Mesendoderm (in vitro differentiated cells): ENCODE measurements at regions not wholly inside any gene's neighbourhood (a gene's known extent, or its start where the extent isn't known, plus 50 kb on each side); places are given as distances from the start of the nearest gene placed in this dataset.

Experiments used
- DNase-seq: peaks from one replicate; pipeline ENCODE4 v3.0.0; 2013
- H2AK5ac ChIP-seq: 2 replicates; pipeline ENCODE4 v1.6.1; 2013; ENCODE audit warnings: low read length, inconsistent platforms
- H2BK120ac ChIP-seq: 2 replicates; pipeline ENCODE4 v1.6.1; 2013; ENCODE audit warnings: low read depth, mild to moderate bottlenecking, low read length, moderate library complexity, mixed read lengths
- H2BK15ac ChIP-seq: replicated peaks from 2 replicates; pipeline ENCODE4 v1.6.1; 2013; ENCODE audit warnings: low read depth, mild to moderate bottlenecking, moderate library complexity
- H2BK5ac ChIP-seq: 2 replicates; pipeline ENCODE4 v1.6.1; 2013; ENCODE audit warnings: low read length, inconsistent platforms
- H3K18ac ChIP-seq: 2 replicates; pipeline ENCODE4 v1.6.1; 2013; ENCODE audit warnings: mild to moderate bottlenecking, low read length, mixed read lengths
- H3K23ac ChIP-seq: one replicate; pipeline ENCODE4 v1.6.1; 2013; ENCODE audit warnings: low read length
- H3K27ac ChIP-seq: 2 replicates; pipeline ENCODE4 v1.5.1; 2013; ENCODE audit warnings: low read depth, mild to moderate bottlenecking, inconsistent platforms, low read length, moderate library complexity
- H3K27me3 ChIP-seq: 2 replicates; pipeline ENCODE4 v1.6.1; 2013; ENCODE audit warnings: low read length, control low read depth, mild to moderate bottlenecking, inconsistent platforms; ENCODE audit not compliant: insufficient read depth, poor library complexity
- H3K36me3 ChIP-seq: 2 replicates; pipeline ENCODE4 v1.6.1; 2013; ENCODE audit warnings: low read length, inconsistent platforms; ENCODE audit not compliant: control insufficient read depth, insufficient read depth
- H3K4ac ChIP-seq: one replicate; pipeline ENCODE4 v1.6.1; 2013; ENCODE audit warnings: low read depth, mild to moderate bottlenecking, low read length, moderate library complexity
- H3K4me1 ChIP-seq: 2 replicates; pipeline ENCODE4 v1.6.1; 2013; ENCODE audit warnings: low read depth, low read length, inconsistent platforms; ENCODE audit not compliant: control insufficient read depth
- H3K4me2 ChIP-seq: 2 replicates; pipeline ENCODE4 v1.6.1; 2013; ENCODE audit warnings: low read length
- H3K4me3 ChIP-seq: 2 replicates; pipeline ENCODE4 v1.5.1; 2013; ENCODE audit warnings: mild to moderate bottlenecking, low read length
- H3K56ac ChIP-seq: one replicate; pipeline ENCODE4 v1.6.1; 2013; ENCODE audit warnings: low read length
- H3K79me1 ChIP-seq: 2 replicates; pipeline ENCODE4 v1.6.1; 2013; ENCODE audit warnings: low read length, inconsistent platforms
- H3K79me2 ChIP-seq: 2 replicates; pipeline ENCODE4 v1.6.1; 2013; ENCODE audit warnings: mild to moderate bottlenecking, low read length; ENCODE audit not compliant: control insufficient read depth, insufficient read depth
- H3K9ac ChIP-seq: 2 replicates; pipeline ENCODE4 v1.6.1; 2013; ENCODE audit warnings: low read length, inconsistent platforms
- H4K5ac ChIP-seq: one replicate; pipeline ENCODE4 v1.6.1; 2013; ENCODE audit warnings: low read length
- H4K8ac ChIP-seq: one replicate; pipeline ENCODE4 v1.6.1; 2013; ENCODE audit warnings: low read depth, mild to moderate bottlenecking, control low read depth, low read length, moderate library complexity
- WGBS: extraction: QIAGEN DNeasy Blood & Tissue Kit; methylation state at CpG from one replicate; pipeline ENCODE4 v1.1.7; 2013; ENCODE audit warnings: low lambda C conversion rate, missing lambda C conversion rate; ENCODE audit not compliant: insufficient coverage; ENCODE audit errors: extremely low coverage; 5-methylcytosine and 5-hydroxymethylcytosine counted together

- Histone ChIP-seq H3K79me2 (no peaks in the 10 kb centered on the region), H2AK5ac (no peak overlapping the region), H3K36me3 (no peaks in the 10 kb centered on the region), H3K9ac (no peak overlapping the region), H3K4ac (no peak overlapping the region), H3K23ac (no peak overlapping the region), H3K18ac (no peak overlapping the region), H3K27me3 (no peaks in the 10 kb centered on the region), H3K4me1 (no peaks in the 10 kb centered on the region), H4K8ac (no peak overlapping the region), H3K4me3 (no peak overlapping the region), H2BK120ac (no peak overlapping the region), H2BK5ac (no peak overlapping the region), H4K5ac (no peak overlapping the region), H2BK15ac (no peak overlapping the region), H3K56ac (no peak overlapping the region), H3K4me2 (no peak overlapping the region), H3K27ac (no peak overlapping the region), H3K79me1 (no peaks in the 10 kb centered on the region)
- DNase-seq, result no peak
- no CpG with 5 or more reads among the region's 2 CpGs for WGBS
Observed at GRCh38 chrX:3526731-3527130, 180.3 kb upstream of the MXRA5 start.

- no peaks in the 10 kb centered on the region for H3K79me2 ChIP-seq
- no peak overlapping the region for H2BK5ac ChIP-seq
- H3K4me3 ChIP-seq, result no peak overlapping the region
- H4K8ac ChIP-seq, result no peak overlapping the region
- H3K18ac ChIP-seq, result no peak overlapping the region
- no peak overlapping the region for H3K23ac ChIP-seq
- H2AK5ac ChIP-seq, result no peak overlapping the region
- no peaks in the 10 kb centered on the region for H3K4me1 ChIP-seq
- no peak overlapping the region for H3K9ac ChIP-seq
- WGBS, result no CpG with 5 or more reads among the region's 5 CpGs
- H3K56ac ChIP-seq, result no peak overlapping the region
- no peak overlapping the region for H2BK120ac ChIP-seq
- H2BK15ac ChIP-seq, result no peak overlapping the region
- no peaks in the 10 kb centered on the region for H3K79me1 ChIP-seq
- H4K5ac ChIP-seq, result no peak overlapping the region
- DNase-seq, result no peak
- H3K27me3 ChIP-seq, result no peaks in the 10 kb centered on the region
- H3K27ac ChIP-seq, result no peak overlapping the region
- H3K4ac ChIP-seq, result no peak overlapping the region
- H3K36me3 ChIP-seq, result no peaks in the 10 kb centered on the region
- no peak overlapping the region for H3K4me2 ChIP-seq
Observed at GRCh38 chrX:3526071-3526470, 179.6 kb upstream of the MXRA5 start.

GRCh38 chrX:3522101-3522650, 175.7 kb upstream of the MXRA5 start:
- Histone ChIP-seq H3K36me3 (no peaks in the 10 kb centered on the region), H3K27me3 (no peaks in the 10 kb centered on the region), H2BK5ac (no peak overlapping the region), H3K27ac (no peak overlapping the region), H3K23ac (no peak overlapping the region), H2BK15ac (no peak overlapping the region), H3K79me1 (no peaks in the 10 kb centered on the region), H3K4me1 (no peaks in the 10 kb centered on the region), H3K4me3 (no peak overlapping the region), H2AK5ac (no peak overlapping the region), H3K18ac (no peak overlapping the region), H4K5ac (no peak overlapping the region), H4K8ac (no peak overlapping the region), H3K56ac (no peak overlapping the region), H3K4me2 (no peak overlapping the region), H3K79me2 (no peaks in the 10 kb centered on the region), H3K9ac (no peak overlapping the region), H2BK120ac (no peak overlapping the region), H3K4ac (no peak overlapping the region)
- no peak for DNase-seq
- no CpG with 5 or more reads among the region's 4 CpGs for WGBS

GRCh38 chrX:3521396-3521795, 174.9 kb upstream of the MXRA5 start:
- Histone ChIP-seq H2BK5ac (no peak overlapping the region), H3K4ac (no peak overlapping the region), H3K4me2 (no peak overlapping the region), H3K36me3 (no peaks in the 10 kb centered on the region), H3K79me2 (no peaks in the 10 kb centered on the region), H3K9ac (no peak overlapping the region), H3K27me3 (no peaks in the 10 kb centered on the region), H3K27ac (no peak overlapping the region), H4K8ac (no peak overlapping the region), H2BK120ac (no peak overlapping the region), H3K4me1 (no peaks in the 10 kb centered on the region), H3K23ac (no peak overlapping the region), H3K18ac (no peak overlapping the region), H3K79me1 (no peaks in the 10 kb centered on the region), H4K5ac (no peak overlapping the region), H2BK15ac (no peak overlapping the region), H3K56ac (no peak overlapping the region), H2AK5ac (no peak overlapping the region), H3K4me3 (no peak overlapping the region)
- no CpG with 5 or more reads among the region's 3 CpGs for WGBS
- no peak for DNase-seq

GRCh38 chrX:3520982-3521381, 174.5 kb upstream of the MXRA5 start:
- H2BK5ac ChIP-seq, result no peak overlapping the region
- no peak overlapping the region for H4K5ac ChIP-seq
- no peak overlapping the region for H3K18ac ChIP-seq
- H4K8ac ChIP-seq, result no peak overlapping the region
- no peak overlapping the region for H3K4me2 ChIP-seq
- no peak overlapping the region for H3K4ac ChIP-seq
- H3K79me1 ChIP-seq, result no peaks in the 10 kb centered on the region
- no CpG with 5 or more reads among the region's 3 CpGs for WGBS
- no peak overlapping the region for H3K56ac ChIP-seq
- H3K23ac ChIP-seq, result no peak overlapping the region
- no peaks in the 10 kb centered on the region for H3K36me3 ChIP-seq
- no peaks in the 10 kb centered on the region for H3K27me3 ChIP-seq
- H3K9ac ChIP-seq, result no peak overlapping the region
- no peak overlapping the region for H3K4me3 ChIP-seq
- no peak overlapping the region for H3K27ac ChIP-seq
- no peak overlapping the region for H2AK5ac ChIP-seq
- H3K79me2 ChIP-seq, result no peaks in the 10 kb centered on the region
- H2BK120ac ChIP-seq, result no peak overlapping the region
- no peak for DNase-seq
- no peaks in the 10 kb centered on the region for H3K4me1 ChIP-seq
- H2BK15ac ChIP-seq, result no peak overlapping the region

GRCh38 chrX:3520458-3520857, 174.0 kb upstream of the MXRA5 start:
- Histone ChIP-seq H2BK120ac (no peak overlapping the region), H2BK15ac (no peak overlapping the region), H3K4ac (no peak overlapping the region), H3K4me2 (no peak overlapping the region), H3K36me3 (no peaks in the 10 kb centered on the region), H3K79me1 (no peaks in the 10 kb centered on the region), H2BK5ac (no peak overlapping the region), H3K9ac (no peak overlapping the region), H3K4me3 (no peak overlapping the region), H3K18ac (no peak overlapping the region), H3K27ac (no peak overlapping the region), H3K27me3 (no peaks in the 10 kb centered on the region), H3K4me1 (no peaks in the 10 kb centered on the region), H3K23ac (no peak overlapping the region), H3K56ac (no peak overlapping the region), H4K5ac (no peak overlapping the region), H2AK5ac (no peak overlapping the region), H3K79me2 (no peaks in the 10 kb centered on the region), H4K8ac (no peak overlapping the region)
- no peak for DNase-seq
- no CpG with 5 or more reads among the region's 3 CpGs for whole genome bisulfite sequencing
